Suprapubic skin (tissue), 4 donors: ENCODE measurements at regions not wholly inside any gene's neighbourhood (a gene's known extent, or its start where the extent isn't known, plus 50 kb on each side); places are given as distances from the start of the nearest gene placed in this dataset.

Source experiments
- CTCF ChIP-seq, 2 donors: fragments of 200-600 bp in 1 of 2; fragments of 450-650 bp in 1 of 2; sonication (generic) in 1 of 2; IDR thresholded peaks; one replicate each; pipeline ENCODE4 v1.5.1; 2016 to 2019; ENCODE audit warnings: antibody characterized with exemption in 2 of 2, mild to moderate bottlenecking in 1 of 2, moderate library complexity in 1 of 2
- EP300 ChIP-seq: sonication (generic); formaldehyde crosslinking; IDR thresholded peaks from one replicate; pipeline ENCODE4 v1.6.1; 2017; ENCODE audit warnings: antibody characterized with exemption
- POLR2A ChIP-seq, 2 donors: fragments of 450-650 bp; IDR thresholded peaks; one replicate each; pipeline ENCODE4 v1.6.1; 2017; ENCODE audit warnings: antibody characterized with exemption in 2 of 2, mild to moderate bottlenecking in 2 of 2, moderate library complexity in 2 of 2
- POLR2AphosphoS5 ChIP-seq, 3 donors: sonication (generic); formaldehyde crosslinking; IDR thresholded peaks; one replicate each; pipeline ENCODE4 v1.6.1; 2017; ENCODE audit warnings: antibody characterized with exemption in 3 of 3

GRCh38 chrX:30961387-30962174 is 72.5 kb upstream of the TAB3 start:
- TF ChIP-seq POLR2A (IDR thresholded peaks at IDR 0.05): no peak
- TF ChIP-seq CTCF (IDR thresholded peaks at IDR 0.05): no peak
- TF ChIP-seq EP300: no peak
- TF ChIP-seq POLR2AphosphoS5 (IDR thresholded peaks at IDR 0.05): no peak
